HG03432 (cell line): ENCODE measurements at regions not wholly inside any gene's neighbourhood (a gene's known extent, or its start where the extent isn't known, plus 50 kb on each side); places are given as distances from the start of the nearest gene placed in this dataset.

Experiments used
- ATAC-seq: cut with Tn5 transposase; IDR thresholded peaks from one replicate; pipeline ENCODE4 v1.9.1; 2021; ENCODE audit warnings: mild to moderate bottlenecking, moderate library complexity; ENCODE audit not compliant: unreplicated experiment

DNA sequence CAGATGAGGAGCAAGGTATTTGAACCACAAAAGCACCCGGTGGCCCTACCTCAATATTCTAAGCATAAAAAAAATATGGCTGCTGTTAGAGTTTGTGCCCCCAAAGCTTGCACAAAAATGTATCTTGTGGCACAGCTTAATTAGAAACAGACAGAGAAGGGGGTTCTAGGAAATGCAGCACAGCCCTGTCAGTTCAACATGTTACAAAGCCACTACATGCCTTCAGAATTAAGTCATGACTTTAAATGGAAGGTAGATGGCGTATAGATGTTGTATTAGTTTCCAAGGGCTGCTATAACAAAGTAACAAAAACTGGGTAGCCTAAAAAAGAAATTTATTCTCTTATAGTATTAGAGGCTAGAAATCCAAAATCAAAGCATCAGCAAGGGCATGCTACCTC lies 703.8 kb downstream of the DIAPH3 start:
- no peak for ATAC-seq

DNA sequence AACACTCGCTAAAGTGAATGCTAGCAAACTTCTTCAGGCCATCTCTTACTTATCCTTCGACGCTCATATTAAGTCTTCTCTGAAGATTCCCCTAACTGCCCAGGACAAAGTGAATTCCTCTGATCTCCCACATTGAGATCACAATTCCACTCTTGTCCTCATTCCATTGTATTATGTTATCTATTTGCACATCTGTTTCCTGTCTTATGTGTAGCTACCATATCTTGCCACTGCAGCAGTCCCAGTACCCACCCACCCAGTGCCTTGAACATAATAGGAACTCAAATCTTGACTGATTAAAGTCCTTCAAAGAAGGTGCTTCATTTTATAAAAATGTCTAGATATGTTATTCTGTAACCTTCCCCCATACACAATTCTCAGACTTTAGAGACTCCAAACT lies 702.3 kb downstream of the DIAPH3 start:
- no peak for ATAC-seq

DNA sequence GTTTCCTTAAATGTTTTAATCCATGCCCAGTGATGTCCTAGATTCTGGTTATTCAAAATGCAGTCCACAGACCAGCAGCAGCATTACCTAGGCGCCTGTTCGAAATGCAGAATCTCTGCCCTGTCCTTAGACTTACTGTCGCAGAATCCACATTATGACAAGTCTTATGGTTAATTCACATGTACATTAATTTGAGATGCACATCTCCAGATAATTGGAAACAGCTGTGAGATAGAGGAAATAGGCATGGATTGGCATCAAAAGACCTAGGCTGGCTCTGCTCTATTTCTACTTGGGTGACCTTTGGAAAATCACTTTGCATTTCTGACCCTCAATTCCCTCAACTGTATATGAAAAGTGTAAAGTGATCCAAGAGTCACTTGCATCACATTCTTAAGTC lies 700.7 kb downstream of the DIAPH3 start:
- no peak for ATAC-seq

DNA sequence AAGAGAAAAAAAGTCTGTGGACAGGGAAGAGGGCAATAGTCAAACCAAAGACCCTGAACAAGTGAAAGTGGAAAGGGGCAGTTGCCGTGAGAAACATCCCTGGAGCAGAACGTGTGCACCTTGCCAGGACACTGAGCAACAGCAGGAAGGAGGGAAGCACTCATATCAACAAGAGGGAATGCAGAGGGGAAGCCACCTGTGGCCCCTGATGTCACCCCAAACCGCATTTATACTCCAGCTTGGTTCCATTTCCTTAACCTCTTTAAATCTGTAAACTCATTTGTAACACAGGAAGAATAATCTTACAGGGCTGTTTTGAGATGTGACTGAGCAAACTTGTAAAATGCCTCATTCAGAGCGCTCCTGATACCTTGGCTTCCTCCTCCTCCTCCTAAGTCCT lies 698.8 kb downstream of the DIAPH3 start:
- ATAC-seq = no peak

DNA sequence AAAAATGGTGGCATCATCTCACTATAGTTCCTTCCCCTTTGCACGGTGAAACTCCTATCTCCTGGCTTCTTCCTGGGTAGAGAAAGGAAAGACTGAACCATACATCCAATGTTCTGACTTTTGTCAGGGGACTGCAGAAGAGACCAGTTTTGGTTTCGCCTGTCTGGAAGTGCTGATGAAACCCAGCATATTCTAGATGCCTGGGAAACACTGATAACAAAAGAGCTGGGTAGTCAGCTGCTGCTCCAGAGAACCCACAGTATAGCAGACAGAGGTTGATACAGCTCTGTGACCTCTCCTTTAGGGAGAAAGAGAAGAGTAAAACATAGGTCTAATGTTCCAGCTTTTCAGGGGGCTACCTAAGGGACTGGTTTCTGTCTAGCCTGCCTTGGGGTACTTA lies 695.3 kb downstream of the DIAPH3 start:
- no peak for ATAC-seq

DNA sequence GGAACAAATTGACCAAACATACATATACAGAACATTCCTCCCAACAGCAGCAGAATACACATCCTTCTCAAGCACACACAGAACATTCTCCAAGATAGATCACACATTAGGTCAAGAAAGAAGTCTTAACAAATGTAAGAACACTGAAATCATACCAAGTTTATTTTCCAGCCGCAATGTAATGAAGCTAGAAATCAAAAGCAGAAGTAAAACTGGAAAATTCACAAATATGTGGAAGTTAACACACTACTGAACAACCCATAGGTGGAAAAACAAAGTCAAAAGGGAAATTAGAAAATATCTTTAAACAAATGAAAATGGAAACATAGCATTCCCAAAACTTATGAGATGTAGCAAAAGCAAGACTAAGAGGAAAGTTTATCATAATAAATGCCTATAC lies 692.6 kb downstream of the DIAPH3 start:
- ATAC-seq = no peak

DNA sequence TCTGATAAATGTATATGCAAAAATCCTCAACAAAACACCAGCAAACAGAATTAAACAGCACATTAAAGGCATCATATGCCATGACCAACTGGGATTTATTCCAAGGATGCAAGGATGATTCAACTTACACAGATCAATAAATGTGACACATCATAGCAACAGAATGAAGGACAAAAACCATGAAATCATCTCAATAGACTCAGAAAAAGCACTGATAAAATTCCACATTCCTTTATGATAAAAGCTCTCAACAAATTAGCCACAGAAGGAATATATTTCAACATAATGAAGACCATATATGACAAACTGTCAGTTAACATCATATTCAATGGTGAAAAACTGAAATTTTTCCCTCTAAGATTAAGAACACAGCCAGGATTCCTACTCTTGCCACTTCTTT lies 691.6 kb downstream of the DIAPH3 start:
- no peak for ATAC-seq

DNA sequence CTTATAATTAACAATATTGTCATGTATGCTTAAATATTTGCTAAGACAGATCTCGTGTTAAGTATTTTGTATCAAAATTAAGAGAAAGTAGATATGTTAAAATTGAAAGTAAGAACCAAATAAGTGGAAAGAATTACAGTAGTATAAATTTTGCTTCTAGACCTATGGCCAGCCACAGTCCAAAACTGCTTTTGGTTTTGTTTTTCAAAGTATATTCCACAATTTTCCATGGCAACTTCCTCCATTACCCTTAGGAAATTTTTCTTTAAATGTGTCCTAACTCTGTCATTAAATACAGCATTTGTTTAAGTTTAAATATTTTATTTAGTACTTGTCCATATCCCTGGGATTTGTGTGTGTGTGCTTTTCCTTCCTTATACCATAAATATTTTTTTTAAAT lies 689.0 kb downstream of the DIAPH3 start:
- ATAC-seq = no peak

DNA sequence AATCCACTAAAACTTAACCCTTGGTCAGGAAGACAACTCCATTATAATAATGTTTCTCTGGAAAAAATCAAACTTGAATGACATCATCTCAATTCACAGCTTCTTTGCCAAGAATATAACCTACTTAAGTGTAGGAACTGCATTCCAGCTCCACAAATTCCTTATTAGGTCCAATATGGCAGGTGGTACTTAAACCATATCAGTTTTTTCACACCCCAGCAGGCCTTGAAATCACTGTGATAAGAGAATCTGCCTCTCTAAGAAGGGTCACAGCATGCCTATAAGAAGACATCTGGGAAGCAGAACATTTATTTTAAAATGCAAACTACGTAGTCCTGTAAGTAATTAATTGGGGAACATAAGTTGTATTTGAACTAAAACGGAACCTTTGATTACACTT lies 687.8 kb downstream of the DIAPH3 start:
- ATAC-seq = no peak

DNA sequence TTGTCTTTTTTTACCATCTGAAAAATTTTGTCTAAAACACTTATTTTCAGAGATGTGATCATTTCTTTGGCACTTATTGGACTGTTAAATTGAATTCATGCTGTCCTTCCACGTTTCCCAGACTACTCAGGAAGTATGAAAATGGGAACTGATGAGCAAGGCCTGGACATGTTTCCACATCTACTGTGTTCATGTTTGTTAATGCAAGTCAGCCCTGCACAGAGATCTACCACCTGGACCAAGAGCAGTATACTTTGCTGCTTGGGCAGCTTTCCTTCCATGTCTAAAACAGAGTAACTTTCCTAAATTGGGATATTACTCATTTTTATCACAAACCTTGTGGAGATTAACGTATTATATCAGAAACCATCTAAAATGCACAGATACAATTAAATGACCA lies 687.4 kb downstream of the DIAPH3 start:
- ATAC-seq = no peak

DNA sequence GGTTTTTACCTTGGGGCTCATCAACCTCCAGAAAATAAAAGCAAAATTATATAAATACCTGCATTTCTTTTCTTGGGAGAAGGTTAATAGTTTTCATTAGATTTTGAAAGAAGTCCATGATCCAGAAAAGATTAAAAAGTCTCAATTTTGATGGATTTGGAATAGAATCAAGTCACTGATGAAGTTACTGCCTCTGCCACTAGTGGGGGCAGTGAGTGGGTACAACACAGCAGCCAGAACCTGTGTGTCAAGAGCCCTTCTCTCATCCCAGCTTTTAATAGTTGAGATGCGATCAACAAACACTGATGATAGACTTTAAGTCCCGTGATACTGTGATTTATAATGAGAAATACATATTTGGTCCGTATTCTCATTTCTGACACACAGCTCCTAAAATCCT lies 686.7 kb downstream of the DIAPH3 start:
- ATAC-seq = no peak

DNA sequence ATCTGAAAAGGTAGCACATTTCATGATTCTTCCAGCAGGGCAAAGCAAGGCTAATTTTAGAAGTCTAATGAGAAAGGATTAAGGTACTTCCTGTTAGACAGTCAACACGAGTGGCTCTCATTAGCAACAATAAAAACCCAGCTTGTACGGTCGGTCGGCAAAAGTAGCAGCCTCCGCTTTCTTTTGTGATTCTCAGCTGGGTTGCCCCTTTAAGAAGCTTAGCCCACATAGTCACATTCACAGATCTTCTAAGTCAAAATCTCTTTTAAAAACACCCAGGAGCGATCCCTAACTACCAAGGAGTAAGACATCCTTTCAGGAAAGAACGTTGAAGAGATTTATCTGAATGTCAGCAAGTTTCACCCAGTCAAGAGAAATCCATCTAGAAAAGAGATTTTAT lies 684.8 kb downstream of the DIAPH3 start:
- no peak for ATAC-seq

DNA sequence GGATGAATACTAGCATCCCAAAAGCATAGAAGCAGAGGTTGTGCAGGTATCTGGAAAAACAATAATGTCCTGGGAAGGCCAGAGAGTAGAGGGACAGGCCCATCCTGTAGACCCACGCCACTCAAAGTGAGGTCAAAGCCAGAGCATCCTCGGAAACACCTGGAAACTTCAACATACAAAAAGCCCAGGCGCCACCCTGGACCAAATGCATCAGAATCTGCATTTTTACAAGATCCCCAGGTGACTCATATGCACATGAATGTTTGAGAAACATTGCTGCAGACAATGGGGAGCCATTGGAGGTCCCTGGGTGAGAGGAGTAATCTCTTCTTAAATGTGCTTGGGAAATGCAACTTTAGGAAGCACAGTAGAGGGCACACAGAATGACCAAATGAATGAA lies 684.1 kb downstream of the DIAPH3 start:
- no peak for ATAC-seq

DNA sequence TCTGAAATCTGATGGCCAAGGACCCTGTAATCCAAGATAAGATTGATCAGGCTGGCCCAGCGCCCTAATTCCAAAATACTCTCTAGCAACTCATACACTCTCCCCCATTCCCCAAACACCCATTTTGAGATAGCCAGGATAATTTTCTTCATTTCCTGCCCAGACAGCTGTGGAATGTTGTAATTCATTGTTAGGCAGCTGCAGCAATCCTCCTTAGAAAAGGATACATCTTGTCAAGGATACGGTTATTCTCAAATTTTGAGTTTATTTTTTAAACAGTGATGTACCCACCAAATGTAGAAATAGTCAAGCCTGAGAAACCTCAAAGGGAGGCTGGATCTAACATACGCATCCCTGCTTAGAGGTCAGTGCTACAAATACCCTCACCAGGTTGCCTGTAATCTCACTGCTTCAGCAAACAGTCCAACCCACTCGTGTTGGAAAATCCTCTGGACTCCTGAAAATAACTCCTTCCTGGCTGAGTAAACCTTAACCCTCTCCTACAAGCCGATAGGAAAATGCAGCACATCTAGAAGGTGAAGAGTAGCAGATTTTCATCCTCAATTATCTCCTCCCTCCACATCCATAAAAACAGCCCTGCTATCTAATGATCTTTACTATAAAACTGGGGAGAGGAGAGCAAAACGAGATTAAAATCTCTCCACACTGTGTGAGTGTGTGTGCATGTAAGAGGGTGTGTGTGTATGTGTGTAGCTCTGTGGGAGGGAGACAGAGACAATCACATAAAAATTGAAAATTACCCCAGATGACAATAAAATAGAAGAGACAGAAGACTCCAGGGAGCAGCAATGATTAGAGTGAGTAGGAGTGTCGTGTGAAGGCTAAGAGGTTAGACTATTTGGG lies 683.1 kb downstream of the DIAPH3 start:
- no peak for ATAC-seq

DNA sequence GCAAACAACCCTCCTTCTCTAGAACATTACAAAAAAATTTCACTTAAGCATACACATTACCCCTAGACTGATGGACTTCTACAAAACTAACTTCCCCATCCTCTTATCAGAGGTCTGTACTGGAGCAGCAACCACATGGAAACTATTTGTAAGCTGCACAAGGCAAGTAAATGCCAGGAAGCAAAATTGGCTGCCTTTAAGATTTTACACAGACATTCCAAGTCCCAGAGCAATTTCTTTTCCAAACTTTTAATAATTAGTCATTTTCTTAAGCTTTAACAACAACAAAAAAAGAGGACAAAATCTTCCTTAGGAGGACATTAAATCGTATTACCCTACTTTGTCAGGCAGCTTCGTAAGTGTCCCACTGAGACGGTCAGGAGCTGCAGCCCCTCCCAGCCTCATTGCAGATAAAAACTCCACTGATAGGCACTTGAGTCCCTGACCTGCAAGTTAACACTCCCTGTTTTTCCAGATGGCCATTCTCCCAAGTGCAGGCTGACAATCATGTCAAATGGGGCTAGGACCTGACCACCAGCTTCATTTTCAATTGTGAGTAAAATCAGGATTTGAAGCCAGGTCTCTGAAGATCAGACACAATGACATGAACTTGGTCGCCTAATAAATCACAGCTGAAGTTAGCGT lies 680.1 kb downstream of the DIAPH3 start:
- ATAC-seq = no peak

DNA sequence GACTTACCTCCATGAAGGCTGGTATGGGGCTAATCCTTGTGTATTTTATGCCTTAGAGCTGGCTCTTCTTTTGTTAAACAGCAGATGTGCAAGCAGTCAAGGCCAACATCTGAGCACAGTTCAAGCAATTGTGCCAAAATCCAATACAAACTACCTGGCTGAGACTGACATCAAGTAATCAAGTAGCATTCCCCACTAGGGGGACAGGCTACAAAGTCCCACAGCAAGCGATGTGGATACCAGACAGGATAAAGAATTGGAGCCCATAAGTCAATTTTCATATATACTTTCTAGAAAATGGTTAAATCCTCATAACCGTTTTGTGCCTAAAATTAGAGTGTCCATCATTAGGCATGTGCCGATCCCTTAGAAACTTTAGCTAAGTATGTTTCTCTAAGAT lies 675.8 kb downstream of the DIAPH3 start:
- no peak for ATAC-seq

DNA sequence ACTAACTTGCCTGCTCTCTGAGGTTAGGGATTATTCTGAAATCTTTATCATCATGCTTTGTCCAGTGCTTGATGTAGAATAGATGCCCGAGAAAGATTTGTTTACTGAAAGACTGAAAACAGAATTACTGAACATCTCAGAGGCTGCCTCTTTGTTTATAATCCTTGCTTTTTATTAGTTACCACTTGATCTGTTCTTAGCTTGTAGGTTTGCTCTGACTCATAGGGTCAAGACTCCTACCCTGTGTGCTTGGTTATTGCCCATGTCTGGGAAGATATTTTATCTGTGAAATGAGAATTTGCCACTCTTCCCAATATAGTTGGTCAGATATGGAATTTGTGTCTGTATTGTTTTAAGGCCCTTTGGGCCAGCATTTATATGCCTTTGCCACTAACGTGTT lies 675.3 kb downstream of the DIAPH3 start:
- ATAC-seq = no peak

DNA sequence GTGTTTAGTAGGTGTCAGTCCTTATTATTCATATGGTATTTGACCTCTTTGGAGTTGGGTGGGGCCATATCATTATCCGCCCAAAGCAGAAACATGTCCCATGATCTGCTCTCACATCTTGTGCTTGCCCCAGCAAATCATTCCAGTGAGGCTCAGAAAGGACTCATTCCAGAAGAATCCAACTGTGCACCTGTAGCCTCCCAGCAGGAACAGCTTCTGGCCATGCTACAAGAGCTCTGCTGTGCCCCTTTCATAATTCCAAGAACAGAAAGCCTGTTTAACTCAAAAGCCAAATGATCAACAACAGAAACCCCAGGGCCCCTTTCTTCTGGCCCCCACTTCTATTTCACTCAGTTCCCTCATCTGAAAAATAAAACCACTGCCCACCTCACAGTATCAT lies 673.1 kb downstream of the DIAPH3 start:
- no peak for ATAC-seq

DNA sequence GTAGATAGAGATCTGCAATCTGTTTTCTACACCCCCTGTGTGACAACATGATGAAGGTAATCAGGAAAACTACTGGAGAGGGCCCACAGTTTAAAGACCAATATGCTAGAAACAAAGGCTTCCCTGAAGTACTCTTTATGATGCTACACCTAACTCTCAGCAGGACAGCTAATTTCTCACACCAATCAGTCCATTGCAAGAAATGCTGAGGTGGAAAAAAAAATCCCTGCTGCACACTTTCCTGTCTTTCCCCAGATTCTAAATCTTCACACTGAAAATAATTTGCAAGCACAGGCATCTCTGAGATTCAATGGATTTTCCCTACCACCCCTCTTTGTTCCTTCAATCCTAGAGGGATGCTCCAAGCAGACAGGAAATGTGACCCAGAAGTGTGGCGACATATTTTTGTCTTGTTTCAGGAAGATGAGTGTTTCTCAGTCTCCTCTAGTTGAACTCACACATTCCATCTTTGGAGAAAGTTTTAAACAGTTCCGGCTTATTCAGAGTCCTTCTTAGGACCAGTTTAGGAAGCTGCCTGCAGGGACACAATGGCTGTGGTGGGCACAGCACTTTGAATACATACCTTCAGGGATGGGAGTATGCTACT lies 671.6 kb downstream of the DIAPH3 start:
- ATAC-seq = no peak

DNA sequence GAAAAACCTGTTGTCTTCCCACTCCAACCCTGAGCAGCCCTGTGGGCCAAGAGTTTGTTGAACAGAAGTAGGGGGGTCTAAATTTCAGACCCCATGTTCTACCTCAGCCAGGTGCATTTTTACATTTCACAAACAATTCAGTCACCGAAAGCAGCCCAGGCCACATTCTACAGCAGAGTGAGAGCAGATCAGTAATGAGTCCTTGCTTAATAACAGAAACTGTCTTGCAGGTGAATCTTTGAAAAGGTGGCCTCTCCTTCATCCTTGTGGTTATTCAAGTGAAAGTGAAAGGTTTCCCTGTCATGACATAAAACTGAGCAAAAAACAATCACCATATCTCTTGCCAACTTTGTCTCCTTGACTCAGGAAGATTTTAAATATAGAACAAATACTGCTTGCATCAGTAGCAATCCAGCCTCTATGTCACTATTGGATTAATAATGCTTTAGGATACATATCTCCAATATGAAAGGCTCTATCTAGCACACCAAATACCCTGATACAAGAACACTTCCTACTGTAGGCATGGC lies 670.2 kb downstream of the DIAPH3 start:
- no peak for ATAC-seq

DNA sequence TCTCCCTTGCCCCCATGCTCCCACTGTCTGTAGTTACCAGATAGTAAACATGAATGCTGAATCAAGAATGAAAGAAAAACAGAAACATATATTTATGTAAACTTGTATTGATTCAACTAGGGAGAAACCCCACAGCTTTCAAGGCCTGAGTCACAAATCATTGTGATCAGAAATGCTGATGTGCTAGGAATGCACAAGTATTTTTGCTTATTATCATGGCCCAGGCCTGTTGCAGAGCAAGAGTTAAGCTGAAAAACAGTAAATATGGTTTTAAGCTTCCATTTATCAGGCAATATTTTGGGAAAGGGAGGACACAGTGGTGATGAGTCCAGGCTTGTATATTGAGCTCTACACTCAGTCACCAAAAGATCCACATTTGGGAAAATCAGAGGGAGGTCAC lies 669.6 kb downstream of the DIAPH3 start:
- ATAC-seq = no peak

DNA sequence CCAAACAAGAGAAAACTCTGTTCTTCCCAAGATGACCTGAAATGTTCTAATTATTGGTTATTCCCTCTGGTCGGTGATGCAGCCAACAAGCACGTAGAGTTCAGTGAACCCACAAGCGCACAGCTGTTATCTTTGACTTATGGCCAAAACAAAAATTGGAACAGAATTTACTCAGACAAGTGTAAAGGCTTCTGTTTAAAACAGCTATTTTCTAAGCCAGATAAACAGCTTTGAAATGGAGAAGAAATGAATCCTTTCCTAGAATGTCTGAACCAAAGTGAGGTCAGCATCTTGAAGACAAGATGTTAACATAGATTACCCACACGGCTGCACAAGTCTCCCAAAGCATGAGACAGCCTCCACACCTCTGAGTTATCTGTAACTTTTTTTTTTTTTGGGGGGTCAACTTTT lies 669.2 kb downstream of the DIAPH3 start:
- ATAC-seq = no peak
